ENCODE measurements at regions not wholly inside any gene's neighbourhood (a gene's known extent, or its start where the extent isn't known, plus 50 kb on each side); places are given as distances from the start of the nearest gene placed in this dataset.

- POLR2A ChIA-PET, result no interaction called here
- Histone ChIP-seq H3K9ac (ENCODE audit: control insufficient read depth, insufficient read depth, low read length) (no peak overlapping the region), H4K20me1 (ENCODE audit: control insufficient read depth, insufficient read depth) (no peaks in the 10 kb centered on the region), H3K4me2 (ENCODE audit: control insufficient read depth, insufficient read depth) (no peak overlapping the region), H3K4me1 (ENCODE audit: control insufficient read depth, insufficient read depth, low read length) (no peaks in the 10 kb centered on the region), H3K9me3 (replicated peaks; ENCODE audit: control insufficient read depth, insufficient read depth, low read length) (no peaks in the 10 kb centered on the region), H3K4me3 (no peak overlapping the region), H3K79me2 (ENCODE audit: control insufficient read depth, insufficient read depth, low read length) (no peaks in the 10 kb centered on the region), H3K27ac (ENCODE audit: control insufficient read depth, insufficient read depth) (no peak overlapping the region), H3K27me3 (replicated peaks in 1 of 2; ENCODE audit: control insufficient read depth in 2 of 2, insufficient read depth in 2 of 2, low read length in 1 of 2) (no peaks in the 10 kb centered on the region), H3K36me3 (ENCODE audit: control insufficient read depth in 2 of 2, insufficient read depth in 2 of 2, low read length in 1 of 2) (no peaks in the 10 kb centered on the region), H2AFZ (ENCODE audit: control insufficient read depth, low read depth, low read length) (no peak overlapping the region)
- DNase-seq (ENCODE audit: low read depth, low spot score) (no peak), ATAC-seq (no peak), FAIRE-seq (no peak)
- in situ Hi-C loops (cut with MboI) (no loop called here), intact Hi-C loops (cut with micrococcal nuclease; ENCODE audit: unreplicated experiment) (loop anchor here (5.0 kb wide), 1 partner anchor 1193 kb away; no protein-coding TSS in a partner anchor)
- SMC1A ChIA-PET (ENCODE audit: uncharacterized antibody, unreplicated experiment), result no interaction called here
- BruUV-seq (replicated peaks), result no TSS peak
- 25% methylated on average over 18 of the region's 18 CpGs for WGBS (ENCODE audit: insufficient coverage, insufficient replicate concordance, low lambda C conversion rate, missing lambda C conversion rate)
- RAD21 ChIA-PET (ENCODE audit: unreplicated experiment), result no interaction called here
- CTCF ChIA-PET, result interaction anchor here (0.7 kb wide), 1 partner anchor 227 kb away, joined by 3 read pairs; no protein-coding TSS in a partner anchor
- no peak for TF ChIP-seq ZNF207 (IDR thresholded peaks at IDR 0.05; ENCODE audit: borderline replicate concordance)
- no peak for TF ChIP-seq NFYB (IDR thresholded peaks at IDR 0.05; ENCODE audit: insufficient read depth, low read depth, low read length)
- TF ChIP-seq EED (IDR thresholded peaks at IDR 0.05; ENCODE audit: low read depth), result no peak
- TF ChIP-seq KLF5 (IDR thresholded peaks at IDR 0.05; ENCODE audit: partially characterized antibody), result no peak
- no peak for TF ChIP-seq ZBTB33 (IDR thresholded peaks at IDR 0.05)
- no peak for TF ChIP-seq SKIL (IDR thresholded peaks at IDR 0.05; ENCODE audit: low read depth, poor library complexity, severe bottlenecking)
- no peak for TF ChIP-seq USF1 (IDR thresholded peaks at IDR 0.05; ENCODE audit: borderline replicate concordance, extremely low read length, insufficient read depth, low read depth, low read length)
- TF ChIP-seq SMAD1 (IDR thresholded peaks at IDR 0.05; ENCODE audit: low read depth, partially characterized antibody), result no peak
- TF ChIP-seq SREBF1 (IDR thresholded peaks at IDR 0.05; ENCODE audit: low read length), result no peak
- TF ChIP-seq YY1 (IDR thresholded peaks at IDR 0.05; ENCODE audit: low read depth, low read length), result no peak
- no peak for TF ChIP-seq CUX1 (IDR thresholded peaks at IDR 0.05; ENCODE audit: insufficient replicate concordance, low read depth, low read length)
- no peak for TF ChIP-seq MXI1 (IDR thresholded peaks at IDR 0.05; ENCODE audit: low read depth, low read length)
- TF ChIP-seq POU2F2 (IDR thresholded peaks at IDR 0.05; ENCODE audit: borderline replicate concordance, low read depth, low read length), result no peak
Observed at GRCh38 chr1:29514361-29515169, 278.2 kb downstream of the PTPRU start.
